ENCODE measurements at regions not wholly inside any gene's neighbourhood (a gene's known extent, or its start where the extent isn't known, plus 50 kb on each side); places are given as distances from the start of the nearest gene placed in this dataset.

- Histone ChIP-seq H3K9me3 (ENCODE audit: severe bottlenecking) (no peaks in the 10 kb centered on the region), H3K27me3 (ENCODE audit: insufficient read depth, low read depth, severe bottlenecking) (no peaks in the 10 kb centered on the region), H3K27ac (no peak overlapping the region), H3K4me3 (ENCODE audit: low read depth, low read length) (no peak overlapping the region), H3K36me3 (no peaks in the 10 kb centered on the region)
- TF ChIP-seq CTCF (IDR thresholded peaks at IDR 0.05; ENCODE audit: low read depth, low read length) = no peak
- DNase-seq = no peak
Observed at GRCh38 chrX:20623448-20623847, 356.7 kb upstream of the RPS6KA3 start.

GRCh38 chrX:20620306-20620705, 353.6 kb upstream of the RPS6KA3 start:
- Histone ChIP-seq H3K27me3 (ENCODE audit: insufficient read depth, low read depth, severe bottlenecking) (no peaks in the 10 kb centered on the region), H3K9me3 (ENCODE audit: severe bottlenecking) (no peaks in the 10 kb centered on the region), H3K4me3 (ENCODE audit: low read depth, low read length) (no peak overlapping the region), H3K36me3 (no peaks in the 10 kb centered on the region), H3K27ac (no peak overlapping the region)
- no peak for DNase-seq
- no peak for TF ChIP-seq CTCF (IDR thresholded peaks at IDR 0.05; ENCODE audit: low read depth, low read length)

DNA sequence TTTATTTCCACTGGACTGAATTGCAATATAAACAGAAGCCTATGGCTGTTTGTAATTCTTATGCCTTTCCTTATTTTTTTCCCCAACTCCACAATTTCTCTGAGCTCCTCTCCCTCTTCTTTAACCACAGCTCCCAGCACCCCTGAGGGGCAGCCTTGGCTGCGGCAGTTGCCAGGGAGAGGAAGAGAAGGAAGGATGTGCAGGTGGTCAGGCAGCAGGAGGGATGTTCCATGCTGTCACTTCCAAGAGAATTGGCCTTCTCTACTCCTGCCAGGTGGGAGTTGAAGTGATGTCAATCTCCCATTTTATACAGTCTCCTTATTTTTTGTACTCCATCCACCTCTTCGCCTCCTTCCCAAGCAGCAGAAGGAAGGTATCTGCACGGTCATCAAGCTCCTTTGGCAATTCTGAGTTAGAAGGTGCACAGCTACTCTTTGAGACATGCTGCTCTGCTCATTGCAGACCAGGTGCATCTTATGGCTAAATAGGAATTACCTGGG, 343.3 kb upstream of the RPS6KA3 start:
- Histone ChIP-seq H3K27me3 (ENCODE audit: insufficient read depth, low read depth, severe bottlenecking) (peaks cover 27% of the 10 kb centered on the region), H3K9me3 (ENCODE audit: severe bottlenecking) (no peaks in the 10 kb centered on the region), H3K27ac (no peak overlapping the region), H3K36me3 (no peaks in the 10 kb centered on the region), H3K4me3 (ENCODE audit: low read depth, low read length) (no peak overlapping the region)
- TF ChIP-seq CTCF (IDR thresholded peaks at IDR 0.05; ENCODE audit: low read depth, low read length) = no peak
- no peak for DNase-seq

DNA sequence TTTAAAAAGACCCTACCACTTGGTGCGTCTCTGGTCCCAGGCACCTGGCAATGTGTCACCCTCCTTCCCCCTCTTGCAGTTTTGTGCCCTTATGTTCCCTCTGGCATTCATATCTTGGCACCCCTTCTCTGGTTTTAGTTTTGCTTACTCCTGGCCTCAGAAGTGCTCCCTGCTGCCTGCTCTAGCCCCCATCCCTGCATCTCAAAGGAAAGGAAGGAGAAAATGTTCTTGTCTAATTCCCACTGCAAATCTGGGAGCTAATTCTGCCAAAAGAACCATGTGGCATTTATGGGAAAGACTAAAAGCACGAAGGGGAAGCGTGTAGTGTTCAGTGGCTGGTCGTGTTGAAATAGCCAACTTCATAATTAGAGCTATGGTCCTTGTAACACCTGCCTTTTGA, 340.1 kb upstream of the RPS6KA3 start:
- no peak for TF ChIP-seq CTCF (IDR thresholded peaks at IDR 0.05; ENCODE audit: low read depth, low read length)
- no peak overlapping the region for H3K4me3 ChIP-seq (ENCODE audit: low read depth, low read length)
- no peaks in the 10 kb centered on the region for H3K36me3 ChIP-seq
- peaks cover 42% of the 10 kb centered on the region for H3K27me3 ChIP-seq (ENCODE audit: insufficient read depth, low read depth, severe bottlenecking)
- no peak overlapping the region for H3K27ac ChIP-seq
- no peak for DNase-seq
- H3K9me3 ChIP-seq (ENCODE audit: severe bottlenecking) = no peaks in the 10 kb centered on the region

GRCh38 chrX:20596856-20597255, 330.1 kb upstream of the RPS6KA3 start:
- H3K36me3 ChIP-seq = no peaks in the 10 kb centered on the region
- H3K27ac ChIP-seq = no peak overlapping the region
- DNase-seq = no peak
- peaks cover 18% of the 10 kb centered on the region for H3K27me3 ChIP-seq (ENCODE audit: insufficient read depth, low read depth, severe bottlenecking)
- no peaks in the 10 kb centered on the region for H3K9me3 ChIP-seq (ENCODE audit: severe bottlenecking)
- no peak overlapping the region for H3K4me3 ChIP-seq (ENCODE audit: low read depth, low read length)
- no peak for TF ChIP-seq CTCF (IDR thresholded peaks at IDR 0.05; ENCODE audit: low read depth, low read length)

DNA sequence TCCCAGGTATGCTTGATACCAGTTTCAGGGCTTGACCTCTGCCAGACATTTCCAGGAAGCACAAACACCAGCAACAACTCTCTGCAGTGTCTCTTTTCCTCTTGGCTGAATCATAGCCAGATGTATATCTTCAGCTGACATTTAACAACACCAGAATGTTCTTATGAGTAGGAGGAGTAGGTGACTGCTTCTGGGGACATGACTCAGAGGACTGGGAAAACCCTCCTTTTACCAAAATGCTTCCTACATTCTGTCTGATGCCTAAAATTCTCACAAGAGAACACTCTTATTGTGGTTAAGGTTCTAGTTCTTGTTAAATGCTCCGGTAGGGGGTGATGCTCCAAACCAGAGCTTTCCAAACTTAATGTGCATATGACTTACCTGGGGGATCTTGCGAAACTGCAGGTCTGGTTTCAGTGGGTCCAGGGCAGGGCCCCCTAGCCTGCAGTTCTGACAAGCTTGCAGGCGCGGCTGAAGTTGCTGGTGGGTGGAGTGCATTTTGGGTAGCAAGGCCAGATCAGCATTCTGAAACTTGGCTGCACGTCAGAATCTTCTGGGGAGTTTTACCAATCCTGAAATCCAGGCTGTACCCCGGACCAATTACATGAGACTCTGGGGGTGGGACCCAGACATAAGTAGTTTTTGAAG, 329.3 kb upstream of the RPS6KA3 start:
- TF ChIP-seq CTCF (IDR thresholded peaks at IDR 0.05; ENCODE audit: low read depth, low read length) = no peak
- no peak for DNase-seq
- Histone ChIP-seq H3K36me3 (no peaks in the 10 kb centered on the region), H3K27ac (no peak overlapping the region), H3K9me3 (ENCODE audit: severe bottlenecking) (no peaks in the 10 kb centered on the region), H3K27me3 (ENCODE audit: insufficient read depth, low read depth, severe bottlenecking) (peaks cover 12% of the 10 kb centered on the region), H3K4me3 (ENCODE audit: low read depth, low read length) (no peak overlapping the region)

All from WERI-Rb-1 (cell line).